CD4-positive, alpha-beta T cell treated with Interleukin-10 for 1 hour (primary cell): ENCODE measurements at regions not wholly inside any gene's neighbourhood (a gene's known extent, or its start where the extent isn't known, plus 50 kb on each side); places are given as distances from the start of the nearest gene placed in this dataset.

Source experiments
- DNase-seq: peaks from one replicate; pipeline ENCODE4 v3.0.0-alpha.2; 2020

- no peak for DNase-seq
These were observed 60.3 kb downstream of the SEC61B start for GRCh38 chr9:99282406-99282805.

GRCh38 chr9:99285965-99286364 lies 63.9 kb downstream of the SEC61B start:
- no peak for DNase-seq

GRCh38 chr9:99286536-99286935 lies 64.5 kb downstream of the SEC61B start:
- DNase-seq = no peak

- no peak for DNase-seq
These were observed 65.6 kb downstream of the SEC61B start for GRCh38 chr9:99287641-99288040.

DNA sequence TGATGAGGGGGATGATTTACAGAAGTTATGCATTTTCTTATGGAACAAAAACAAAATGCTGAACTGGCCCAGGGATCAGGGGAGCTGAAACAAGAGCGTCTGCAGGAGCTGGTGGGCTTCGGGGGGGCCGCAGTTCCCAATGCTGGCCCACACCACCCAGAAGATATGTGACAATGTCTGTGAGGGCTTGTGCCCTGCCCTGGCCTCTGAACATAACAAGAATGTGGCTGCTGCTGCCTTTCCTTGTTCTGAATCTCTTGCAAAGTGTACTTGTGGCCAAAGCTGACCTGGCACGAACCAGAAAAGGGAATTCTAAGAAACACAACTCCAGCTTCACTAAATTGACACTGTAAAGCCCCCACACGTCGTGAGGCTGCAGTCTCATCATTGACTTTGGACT lies 66.7 kb downstream of the SEC61B start:
- DNase-seq = no peak

- DNase-seq = no peak
These were observed 72.9 kb downstream of the SEC61B start for GRCh38 chr9:99294850-99295461.

DNA sequence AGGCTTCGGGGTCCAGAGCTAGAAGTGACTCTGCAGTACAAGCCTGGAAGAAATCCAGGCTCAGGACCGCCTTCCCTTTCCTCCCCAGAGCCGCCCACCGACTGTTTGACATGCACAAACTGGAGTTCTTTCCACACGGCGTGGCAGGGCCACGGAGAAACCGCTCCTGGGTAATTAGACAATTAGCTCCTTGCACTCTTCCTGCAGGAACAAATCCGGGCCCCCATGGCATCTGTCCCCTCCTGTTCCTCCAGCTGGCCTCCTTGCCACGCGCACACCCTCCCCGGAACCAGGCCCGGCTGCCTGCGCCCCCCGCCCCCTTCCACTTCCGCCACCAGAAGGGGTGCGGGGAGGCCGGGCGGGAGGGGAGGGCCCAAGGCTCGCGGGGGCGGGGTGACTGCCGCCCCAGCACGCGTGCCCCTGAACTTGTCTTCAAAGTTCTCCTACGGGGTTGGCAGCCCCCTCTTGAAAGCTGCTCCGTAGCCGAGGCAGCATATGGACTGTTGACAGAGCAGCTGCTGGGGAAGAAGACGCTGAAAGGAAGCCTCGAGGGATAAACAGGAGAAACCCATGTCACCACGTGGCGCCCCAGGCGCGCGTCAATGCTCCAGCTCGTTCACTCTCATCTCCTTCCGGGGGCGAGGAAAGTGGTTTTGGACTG lies 74.3 kb downstream of the SEC61B start:
- DNase-seq = peak; percentile 30

DNA sequence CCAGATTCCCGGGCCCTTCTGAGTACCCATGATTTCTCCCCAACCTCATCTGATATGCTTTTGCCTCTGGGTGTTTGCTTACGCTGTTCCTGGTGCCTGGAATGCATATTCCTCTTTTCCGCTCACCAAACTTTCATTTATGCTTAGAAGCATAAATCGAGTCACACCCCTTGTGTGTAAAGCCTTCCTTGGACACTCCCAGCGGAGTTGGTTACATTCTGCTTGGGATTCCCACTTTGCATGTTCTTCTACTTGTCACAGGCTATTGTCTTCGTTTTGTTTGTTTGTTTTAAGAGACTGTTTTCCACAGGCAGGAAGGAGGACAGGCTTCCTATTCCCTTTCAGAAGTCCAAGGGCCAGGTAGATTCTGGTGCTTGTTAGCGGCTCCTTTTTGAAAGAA lies 76.5 kb downstream of the SEC61B start:
- no peak for DNase-seq

DNA sequence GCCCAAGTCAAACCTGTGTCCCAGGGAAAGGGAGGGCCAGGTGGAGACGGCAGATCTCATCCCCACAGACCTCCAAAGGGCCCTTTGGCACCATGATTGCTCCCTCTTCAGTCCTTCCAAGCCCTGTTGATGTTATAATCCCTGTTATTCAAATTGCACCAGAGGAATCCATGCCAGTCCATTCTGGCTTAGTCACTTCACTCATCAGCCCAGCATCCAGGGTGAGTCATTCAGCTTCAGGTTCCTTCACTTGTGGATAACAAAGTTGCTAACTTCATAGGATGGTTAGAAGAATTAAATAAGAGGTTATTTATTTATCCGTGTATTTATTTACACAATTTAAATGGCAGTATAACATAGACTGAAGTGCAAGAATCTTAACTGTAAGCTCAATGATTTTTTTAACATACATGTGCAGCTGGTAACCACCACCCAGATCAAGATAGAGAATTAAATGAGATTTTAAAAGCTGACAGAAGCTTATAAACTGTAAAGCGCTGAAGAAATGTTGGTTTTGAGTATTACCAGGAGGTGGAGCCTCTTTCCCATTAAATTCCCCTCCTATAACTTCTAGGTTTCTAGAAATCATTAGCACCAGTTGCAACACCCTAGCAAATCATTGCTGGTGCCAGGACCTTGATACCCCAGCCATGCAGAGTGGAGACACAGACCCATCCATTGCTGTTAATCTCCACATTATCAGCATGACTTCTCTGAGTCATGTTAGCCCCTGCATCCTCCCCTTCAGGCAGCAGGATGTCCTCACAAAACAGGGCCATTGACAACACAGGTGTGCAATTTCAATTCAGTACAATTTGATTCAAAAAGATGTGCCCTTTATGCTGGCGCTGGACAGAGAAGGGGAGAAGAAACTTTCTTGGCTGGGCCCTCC lies 77.4 kb downstream of the SEC61B start:
- DNase-seq = no peak

DNA sequence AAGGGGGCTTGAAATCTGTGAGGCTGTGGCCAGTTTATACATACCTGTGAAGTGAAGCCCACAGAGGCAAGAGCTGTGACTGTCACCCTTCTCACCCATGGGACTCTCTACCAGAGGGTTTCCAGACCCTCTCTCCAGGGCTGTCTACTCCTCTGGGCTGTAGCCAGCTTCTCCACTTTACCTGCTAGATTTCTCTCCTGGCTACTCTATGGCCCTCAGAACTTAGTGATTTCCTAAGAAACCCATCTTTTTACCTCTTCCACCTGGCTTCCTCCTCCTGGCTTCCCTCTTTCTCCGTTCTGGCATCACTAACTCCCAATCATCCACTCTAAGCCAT lies 78.0 kb downstream of the SEC61B start:
- DNase-seq = no peak

GRCh38 chr9:99300603-99301002 lies 78.5 kb downstream of the SEC61B start:
- no peak for DNase-seq

DNA sequence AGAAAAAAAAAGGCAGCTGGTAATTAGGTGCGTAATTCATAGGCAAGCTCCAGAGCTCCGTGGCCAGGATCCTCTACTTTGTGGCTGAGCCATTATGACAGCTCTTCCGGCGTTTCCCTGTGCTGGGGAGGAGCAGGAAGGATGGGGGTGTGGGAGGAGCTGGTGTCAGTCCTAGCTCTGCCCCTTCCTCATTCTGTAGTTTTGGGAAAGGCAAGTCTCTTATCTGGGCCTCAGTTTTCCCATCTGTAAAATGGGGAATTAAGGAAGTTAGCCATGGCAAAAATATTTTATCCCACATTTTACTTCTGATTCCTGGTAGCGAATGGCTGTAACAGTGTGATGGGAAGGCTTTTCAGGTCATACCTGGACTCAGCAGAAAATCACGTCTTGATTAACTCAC lies 81.1 kb downstream of the SEC61B start:
- DNase-seq = no peak

DNA sequence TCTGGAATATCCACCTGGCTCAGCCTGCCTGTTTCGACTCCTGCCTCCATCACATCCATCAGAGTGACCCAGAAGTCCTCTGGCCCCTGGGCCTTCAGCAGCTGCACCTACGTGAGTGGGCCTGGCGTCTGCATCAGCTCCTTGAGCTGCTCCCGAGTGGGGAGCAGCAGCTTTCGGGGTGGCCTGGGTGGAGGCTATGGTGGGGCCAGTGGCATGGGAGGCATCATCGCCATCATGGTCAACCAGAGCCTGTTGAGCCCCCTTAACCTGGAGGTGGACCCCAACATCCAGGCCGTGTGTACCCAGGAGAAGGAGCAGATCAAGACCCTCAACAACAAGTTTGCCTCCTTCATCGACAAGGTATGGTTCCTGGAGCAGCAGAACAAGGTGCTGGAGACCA lies 83.0 kb downstream of the SEC61B start:
- DNase-seq = no peak

DNA sequence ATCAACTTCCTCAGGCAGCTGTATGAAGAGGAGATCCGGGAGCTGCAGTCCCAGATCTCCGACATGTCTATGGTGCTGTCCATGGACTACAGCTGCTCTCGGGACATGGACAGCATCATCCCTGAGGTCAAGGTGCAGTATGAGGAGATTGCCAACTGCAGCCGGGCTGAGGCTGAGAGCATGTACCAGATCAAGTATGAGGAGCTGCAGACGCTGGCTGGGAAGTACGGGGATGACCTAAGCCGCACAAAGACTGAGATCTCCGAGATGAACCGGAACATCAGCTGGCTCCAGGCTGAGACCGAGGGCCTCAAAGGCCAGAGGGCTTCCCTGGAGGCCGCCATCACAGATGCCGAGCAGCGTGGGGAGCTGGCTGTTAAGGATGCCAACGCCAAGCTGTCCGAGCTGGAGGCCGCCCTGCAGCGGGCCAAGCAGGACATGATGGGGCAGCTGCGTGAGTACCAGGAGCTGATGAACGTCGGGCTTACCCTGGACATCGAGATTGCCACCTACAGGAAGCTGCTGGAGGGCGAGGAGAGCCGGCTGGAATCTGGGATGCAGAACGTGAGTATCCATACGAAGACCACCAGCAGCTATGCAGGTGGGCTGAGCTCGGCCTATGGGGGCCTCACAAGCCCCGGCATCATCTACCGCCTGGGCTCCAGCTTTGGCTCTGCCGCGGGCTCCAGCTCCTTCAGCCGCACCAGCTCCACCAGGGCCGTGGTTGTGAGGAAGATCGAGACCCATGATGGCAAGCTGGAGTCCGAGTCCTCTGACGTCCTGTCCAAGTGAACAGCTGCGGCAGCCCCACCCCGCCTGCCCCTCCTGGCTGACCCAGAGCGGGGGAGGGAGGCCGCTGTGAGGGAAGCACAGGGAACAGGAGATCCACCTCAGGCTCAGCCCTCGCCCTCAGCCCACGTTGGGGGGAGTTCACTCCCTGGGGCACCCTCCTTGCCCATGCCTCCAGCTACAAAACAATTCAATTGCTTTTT lies 84.0 kb downstream of the SEC61B start:
- no peak for DNase-seq

GRCh38 chr9:99307851-99308250 lies 85.8 kb downstream of the SEC61B start:
- DNase-seq = no peak

DNA sequence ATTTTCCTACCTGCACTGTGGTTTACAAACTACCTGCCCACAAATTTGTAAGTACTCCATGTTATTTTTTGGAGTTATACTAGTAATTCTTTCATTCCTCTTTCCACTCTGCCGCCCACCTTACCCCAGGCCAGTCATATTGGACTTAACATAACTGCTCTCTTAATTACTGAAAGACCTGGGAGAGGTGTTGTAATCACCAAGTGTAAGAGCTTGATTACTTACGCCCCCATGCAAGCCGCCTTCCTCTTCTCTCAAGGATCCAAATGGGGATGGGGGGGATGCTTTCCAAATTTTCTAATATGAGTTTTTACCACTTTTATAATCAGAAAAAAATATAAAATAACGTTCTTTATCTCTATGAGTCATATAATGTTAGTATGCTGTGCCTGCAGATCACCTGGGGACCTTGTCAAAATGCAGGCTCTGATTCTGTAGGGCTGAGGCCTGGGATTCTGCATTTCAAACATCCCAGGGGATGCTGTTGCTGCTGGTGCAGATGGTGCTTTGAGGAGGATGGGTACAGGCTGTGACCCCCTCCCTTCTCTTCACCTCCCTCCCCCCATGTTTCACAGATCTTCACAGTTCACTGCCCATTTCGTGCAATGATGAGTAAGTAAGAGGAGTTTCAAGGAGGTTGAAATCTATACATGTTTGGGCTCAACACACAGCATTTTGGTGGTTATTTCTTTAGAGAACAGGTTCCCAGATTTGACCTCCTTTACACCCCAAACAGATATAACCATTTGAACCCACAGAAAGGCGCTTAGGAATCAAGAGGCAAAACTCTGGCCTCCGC lies 87.3 kb downstream of the SEC61B start:
- DNase-seq = no peak

DNA sequence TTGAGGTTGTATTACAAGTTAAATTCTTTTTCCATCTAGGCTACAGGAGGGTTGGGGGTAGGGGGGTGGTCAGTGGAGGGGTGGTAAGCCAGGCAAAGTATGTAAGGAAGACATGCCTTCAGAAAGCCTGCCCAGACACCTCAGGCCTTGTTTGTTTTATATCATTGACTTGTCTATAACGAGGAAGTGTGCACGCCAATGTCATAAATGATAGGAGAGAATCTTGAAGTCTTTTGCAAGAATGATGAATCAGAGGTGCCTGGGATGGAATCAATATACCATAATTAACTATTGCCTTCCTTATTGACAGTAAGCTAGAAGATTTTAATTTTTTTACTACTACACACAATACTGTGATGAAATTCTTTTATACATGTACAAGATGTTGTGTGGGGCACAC lies 90.7 kb downstream of the SEC61B start:
- DNase-seq = no peak

GRCh38 chr9:99319048-99319447 lies 97.0 kb downstream of the SEC61B start:
- no peak for DNase-seq

DNA sequence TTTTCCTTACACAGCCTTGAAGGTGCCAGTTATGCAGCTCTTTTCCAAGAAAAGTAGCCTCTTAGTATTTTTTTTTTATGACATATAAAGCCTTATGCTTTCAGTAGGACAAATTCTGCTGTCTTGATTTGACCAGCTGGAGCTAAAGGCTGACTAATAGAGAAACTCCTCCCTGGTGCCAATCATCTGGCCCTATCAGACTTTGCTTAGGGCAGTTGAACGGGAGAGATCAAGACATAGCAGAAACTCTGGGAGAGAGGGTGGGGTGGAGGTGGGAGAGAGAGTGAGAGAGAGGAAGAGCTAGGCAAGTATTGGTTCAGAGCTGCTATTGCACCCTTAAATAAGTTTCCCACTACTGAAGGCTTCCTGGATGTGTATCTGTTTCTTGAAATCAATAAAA lies 100.2 kb downstream of the SEC61B start:
- no peak for DNase-seq

GRCh38 chr9:99326112-99326916 lies 104.2 kb downstream of the SEC61B start:
- no peak for DNase-seq

GRCh38 chr9:99326917-99327189 lies 104.8 kb downstream of the SEC61B start:
- DNase-seq = no peak
